ENCODE measurements at regions not wholly inside any gene's neighbourhood (a gene's known extent, or its start where the extent isn't known, plus 50 kb on each side); places are given as distances from the start of the nearest gene placed in this dataset.

DNA sequence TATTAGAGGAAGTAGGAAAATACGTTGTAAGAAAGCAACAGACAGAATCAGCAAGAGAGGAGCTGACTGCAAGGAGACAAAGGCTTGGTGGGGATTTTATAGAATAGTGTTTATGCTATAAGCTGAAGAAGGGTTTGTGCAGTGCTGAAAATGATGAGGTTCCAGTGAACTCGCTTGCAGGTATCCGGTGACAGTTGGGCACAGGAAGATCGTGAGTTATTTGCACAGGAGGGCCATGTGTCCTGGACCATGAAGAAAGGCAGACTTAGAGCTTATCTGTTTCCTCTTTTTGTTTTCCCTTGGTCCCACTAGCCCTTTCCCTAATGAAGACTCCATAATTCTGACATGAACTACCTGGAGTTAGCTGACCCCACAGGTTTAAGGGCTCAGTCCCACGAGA lies 61.4 kb downstream of the NXNL2 start:
- no peak overlapping the region for H3K27ac Mint-ChIP-seq
- ChIA-PET CTCF (ENCODE audit: partially characterized antibody) (interaction anchor here (3.4 kb wide), 1 partner anchor 404 kb away, joined by 13 read pairs; no protein-coding TSS in a partner anchor), POLR2A (ENCODE audit: partially characterized antibody) (no interaction called here)
- H3K4me3 ChIP-seq (ENCODE audit: low read length in 2 of 2): no peak overlapping the region
- intact Hi-C loops (cut with micrococcal nuclease): no loop called here
- no peaks in the 10 kb centered on the region for H3K9me3 ChIP-seq (ENCODE audit: control insufficient read depth in 1 of 2, low read length in 2 of 2)
- H3K4me1 Mint-ChIP-seq: peaks cover 0 to 4% (median 0%) of the 10 kb centered on the region in 4 donors
- H3K27ac ChIP-seq (ENCODE audit: low read depth, low read length): no peak overlapping the region
- peaks cover 13 to 31% of the 10 kb centered on the region in 2 donors for H3K27me3 Mint-ChIP-seq
- H3K27me3 ChIP-seq (ENCODE audit: insufficient read depth, low read length): peaks cover 9% of the 10 kb centered on the region
- DNase-seq: no peak
- no peaks in the 10 kb centered on the region for H3K4me1 ChIP-seq (ENCODE audit: insufficient read depth, low read length)
- no peaks in the 10 kb centered on the region for H3K9me3 Mint-ChIP-seq
- H3K36me3 Mint-ChIP-seq: no peaks in the 10 kb centered on the region
- H3K4me3 Mint-ChIP-seq: no peak overlapping the region
- H3K36me3 ChIP-seq (ENCODE audit: insufficient read depth, low read length): no peaks in the 10 kb centered on the region

DNA sequence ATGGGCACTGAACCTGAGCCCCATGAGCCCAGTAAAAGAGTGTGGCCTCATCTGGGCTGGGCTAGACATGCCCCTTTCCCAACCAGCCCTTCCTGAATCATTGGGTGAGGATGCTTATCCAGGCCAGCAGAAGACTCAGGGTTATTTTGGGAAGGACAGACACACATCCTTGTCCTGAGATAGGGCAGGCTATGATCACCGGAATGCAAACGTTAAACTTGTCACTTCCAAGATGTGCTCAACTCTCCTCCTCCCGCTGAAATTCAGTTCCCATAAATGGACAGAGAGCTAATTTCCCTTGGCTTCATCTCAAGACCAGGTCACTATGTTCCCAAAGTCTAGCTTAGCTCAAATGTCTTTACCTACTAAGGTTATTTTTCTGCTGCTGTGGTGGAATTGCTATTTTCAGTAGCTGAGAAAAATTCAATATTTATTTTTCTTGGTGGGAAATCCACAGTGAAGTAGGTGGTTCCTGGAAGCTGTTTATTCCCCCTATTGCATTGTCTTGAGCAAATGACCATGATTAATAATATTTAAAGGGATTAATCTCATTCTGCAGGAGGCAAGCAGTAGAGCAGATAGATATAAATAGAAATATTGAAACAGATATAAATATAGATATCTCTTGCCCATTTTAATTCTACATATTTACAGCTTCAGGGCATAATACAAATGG lies 70.0 kb downstream of the NXNL2 start:
- peaks cover 1 to 2% of the 10 kb centered on the region in 2 donors for H3K27me3 Mint-ChIP-seq
- no peaks in the 10 kb centered on the region for H3K9me3 ChIP-seq (ENCODE audit: control insufficient read depth in 1 of 2, low read length in 2 of 2)
- H3K36me3 ChIP-seq (ENCODE audit: insufficient read depth, low read length): no peaks in the 10 kb centered on the region
- no peaks in the 10 kb centered on the region for H3K36me3 Mint-ChIP-seq
- no peaks in the 10 kb centered on the region for H3K4me1 Mint-ChIP-seq
- POLR2A ChIA-PET (ENCODE audit: partially characterized antibody): no interaction called here
- H3K4me3 ChIP-seq (ENCODE audit: low read length in 2 of 2): no peak overlapping the region
- intact Hi-C loops (cut with micrococcal nuclease): no loop called here
- peaks cover 0 to 4% (median 0%) of the 10 kb centered on the region in 8 donors for H3K9me3 Mint-ChIP-seq
- no peak for DNase-seq
- no peaks in the 10 kb centered on the region for H3K27me3 ChIP-seq (ENCODE audit: insufficient read depth, low read length)
- CTCF ChIA-PET (ENCODE audit: partially characterized antibody): no interaction called here
- H3K27ac Mint-ChIP-seq: no peak overlapping the region
- no peaks in the 10 kb centered on the region for H3K4me1 ChIP-seq (ENCODE audit: insufficient read depth, low read length)
- no peak overlapping the region for H3K4me3 Mint-ChIP-seq
- no peak overlapping the region for H3K27ac ChIP-seq (ENCODE audit: low read depth, low read length)

DNA sequence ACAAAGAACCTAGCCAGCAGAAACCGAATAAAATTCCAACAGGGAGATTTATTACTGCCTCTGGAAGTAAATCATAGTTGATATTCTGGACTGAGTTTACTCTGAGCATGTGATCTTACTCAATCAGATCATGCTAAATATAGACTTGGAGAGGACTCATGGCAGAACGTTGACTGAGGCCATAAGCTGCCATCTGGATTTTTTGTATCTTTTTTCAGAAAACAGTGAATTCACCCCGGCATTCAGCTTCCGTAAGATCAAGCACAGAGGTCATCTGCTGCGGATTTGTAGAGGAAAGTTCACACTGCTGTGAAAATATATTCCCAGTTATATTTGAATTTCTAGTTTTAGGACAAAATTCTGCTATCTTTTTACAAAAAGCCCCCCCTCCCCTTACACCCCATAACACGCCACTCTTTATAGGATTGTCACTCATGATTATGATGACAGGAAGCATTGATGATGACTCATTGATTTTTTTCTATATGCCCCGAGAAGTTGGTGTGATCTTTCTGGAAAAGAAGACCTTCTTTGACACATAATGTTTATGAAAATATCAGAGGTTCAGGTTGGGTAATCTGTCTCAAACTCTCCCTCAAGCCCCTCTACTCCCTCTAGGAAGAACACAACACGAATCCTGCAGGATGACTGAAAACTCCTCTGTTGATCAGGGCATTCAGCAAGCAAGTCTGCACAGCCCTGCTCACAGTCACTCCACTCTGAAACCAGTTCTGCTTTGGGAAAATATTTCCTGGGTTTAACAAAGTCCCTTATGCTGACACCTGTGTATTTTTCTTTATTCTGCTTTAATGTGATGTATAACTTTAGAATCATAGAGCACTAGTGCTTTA lies 70.8 kb downstream of the NXNL2 start:
- Histone ChIP-seq H3K9me3 (ENCODE audit: control insufficient read depth in 1 of 2, low read length in 2 of 2) (no peaks in the 10 kb centered on the region), H3K27me3 (ENCODE audit: insufficient read depth, low read length) (no peaks in the 10 kb centered on the region), H3K4me1 (ENCODE audit: insufficient read depth, low read length) (no peaks in the 10 kb centered on the region), H3K36me3 (ENCODE audit: insufficient read depth, low read length) (no peaks in the 10 kb centered on the region), H3K27ac (ENCODE audit: low read depth, low read length) (no peak overlapping the region), H3K4me3 (ENCODE audit: low read length in 2 of 2) (no peak overlapping the region)
- CTCF ChIA-PET (ENCODE audit: partially characterized antibody): no interaction called here
- intact Hi-C loops (cut with micrococcal nuclease): no loop called here
- H3K9me3 Mint-ChIP-seq: peaks cover 0 to 4% (median 0%) of the 10 kb centered on the region in 8 donors
- no peaks in the 10 kb centered on the region for H3K36me3 Mint-ChIP-seq
- H3K4me1 Mint-ChIP-seq: no peaks in the 10 kb centered on the region
- no peak overlapping the region for H3K4me3 Mint-ChIP-seq
- POLR2A ChIA-PET (ENCODE audit: partially characterized antibody): no interaction called here
- H3K27ac Mint-ChIP-seq: no peak overlapping the region
- no peak for DNase-seq
- H3K27me3 Mint-ChIP-seq: peaks cover 0 to 1% of the 10 kb centered on the region in 2 donors

DNA sequence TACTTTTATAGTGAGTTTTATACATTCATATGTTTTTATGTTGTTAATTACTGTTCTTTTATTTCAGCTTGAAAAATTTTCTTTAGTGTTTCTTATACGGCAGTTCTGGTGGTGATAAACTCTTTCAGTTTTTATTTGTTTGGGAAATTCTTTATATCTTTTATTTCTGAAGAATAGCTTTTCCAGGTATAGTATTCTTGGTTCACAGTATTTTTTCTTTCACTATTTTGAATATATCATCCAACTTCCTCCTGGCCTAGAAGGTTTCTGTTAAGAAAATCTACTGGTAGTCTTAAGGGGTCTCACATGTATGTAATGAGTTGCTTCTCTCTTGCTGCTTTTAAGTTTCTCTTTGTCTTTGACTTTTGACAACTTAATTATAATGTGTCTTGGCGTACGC lies 79.4 kb downstream of the NXNL2 start:
- H3K36me3 ChIP-seq (ENCODE audit: insufficient read depth, low read length): no peaks in the 10 kb centered on the region
- no peak overlapping the region for H3K27ac ChIP-seq (ENCODE audit: low read depth, low read length)
- peaks cover 0 to 5% of the 10 kb centered on the region in 2 donors for H3K27me3 Mint-ChIP-seq
- intact Hi-C loops (cut with micrococcal nuclease): no loop called here
- H3K9me3 ChIP-seq (ENCODE audit: control insufficient read depth in 1 of 2, low read length in 2 of 2): peaks cover 0 to 6% of the 10 kb centered on the region in 2 donors
- POLR2A ChIA-PET (ENCODE audit: partially characterized antibody): no interaction called here
- DNase-seq: no peak
- H3K27ac Mint-ChIP-seq: no peak overlapping the region
- peaks cover 0 to 55% (median 39%) of the 10 kb centered on the region in 8 donors for H3K9me3 Mint-ChIP-seq
- peaks cover 0 to 5% of the 10 kb centered on the region in 2 donors for H3K36me3 Mint-ChIP-seq
- CTCF ChIA-PET (ENCODE audit: partially characterized antibody): no interaction called here
- no peak overlapping the region for H3K4me3 ChIP-seq (ENCODE audit: low read length in 2 of 2)
- H3K4me3 Mint-ChIP-seq: no peak overlapping the region
- no peaks in the 10 kb centered on the region for H3K27me3 ChIP-seq (ENCODE audit: insufficient read depth, low read length)
- no peaks in the 10 kb centered on the region for H3K4me1 Mint-ChIP-seq
- H3K4me1 ChIP-seq (ENCODE audit: insufficient read depth, low read length): no peaks in the 10 kb centered on the region

DNA sequence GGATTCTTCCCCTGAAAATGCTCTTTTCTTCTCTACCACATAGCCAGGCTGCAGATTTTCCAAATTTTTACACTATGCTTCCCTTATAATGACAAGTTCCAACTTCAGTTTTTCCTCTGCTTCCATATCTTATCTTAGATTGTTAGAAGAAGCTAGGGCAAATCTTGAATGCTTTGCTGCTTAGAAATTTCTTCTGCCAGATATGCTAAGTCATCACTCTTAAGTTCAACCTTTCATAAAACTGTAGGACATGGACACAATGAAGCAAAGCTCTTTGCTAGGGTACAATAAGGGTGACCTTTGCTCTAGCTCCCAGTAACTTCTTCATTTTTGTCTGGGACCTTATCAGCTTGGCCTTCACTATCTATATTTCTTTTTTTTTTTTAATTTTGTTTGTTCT lies 88.7 kb downstream of the NXNL2 start:
- no peaks in the 10 kb centered on the region for H3K27me3 ChIP-seq (ENCODE audit: insufficient read depth, low read length)
- Mint-ChIP-seq H3K27me3 (no peaks in the 10 kb centered on the region), H3K4me1 (no peaks in the 10 kb centered on the region), H3K4me3 (no peak overlapping the region), H3K9me3 (peaks cover 0 to 15% (median 6%) of the 10 kb centered on the region in 8 donors), H3K36me3 (peaks cover 0 to 3% of the 10 kb centered on the region in 2 donors), H3K27ac (no peak overlapping the region)
- ChIA-PET CTCF (ENCODE audit: partially characterized antibody) (no interaction called here), POLR2A (ENCODE audit: partially characterized antibody) (no interaction called here)
- DNase-seq: no peak
- H3K4me1 ChIP-seq (ENCODE audit: insufficient read depth, low read length): no peaks in the 10 kb centered on the region
- H3K36me3 ChIP-seq (ENCODE audit: insufficient read depth, low read length): no peaks in the 10 kb centered on the region
- H3K4me3 ChIP-seq (ENCODE audit: low read length in 2 of 2): no peak overlapping the region
- no peaks in the 10 kb centered on the region for H3K9me3 ChIP-seq (ENCODE audit: control insufficient read depth in 1 of 2, low read length in 2 of 2)
- intact Hi-C loops (cut with micrococcal nuclease): no loop called here
- no peak overlapping the region for H3K27ac ChIP-seq (ENCODE audit: low read depth, low read length)

DNA sequence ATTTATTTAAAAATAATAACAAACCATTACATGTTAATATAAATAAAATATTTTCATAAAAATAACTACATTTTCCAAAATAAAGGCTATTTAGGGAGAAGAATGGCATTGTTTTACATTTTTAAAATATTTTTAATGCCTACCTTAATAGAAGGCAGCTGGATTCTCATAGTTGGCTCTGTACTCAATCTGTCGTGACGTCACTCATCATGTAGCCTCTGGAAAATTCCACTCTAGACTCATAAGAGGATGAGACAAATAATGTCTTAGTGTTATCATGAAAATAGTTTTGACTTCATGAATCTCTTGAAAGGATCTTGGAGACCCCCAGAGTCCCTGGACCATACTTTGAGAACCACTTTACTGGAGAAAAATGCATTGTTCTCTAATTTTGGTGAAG lies 93.1 kb downstream of the NXNL2 start:
- no peak overlapping the region for H3K27ac Mint-ChIP-seq
- no peak for DNase-seq
- CTCF ChIA-PET (ENCODE audit: partially characterized antibody): no interaction called here
- peaks cover 2% of the 10 kb centered on the region in 2 donors for H3K27me3 Mint-ChIP-seq
- H3K27ac ChIP-seq (ENCODE audit: low read depth, low read length): no peak overlapping the region
- H3K36me3 ChIP-seq (ENCODE audit: insufficient read depth, low read length): no peaks in the 10 kb centered on the region
- peaks cover 0 to 10% (median 1%) of the 10 kb centered on the region in 8 donors for H3K9me3 Mint-ChIP-seq
- no peaks in the 10 kb centered on the region for H3K4me1 ChIP-seq (ENCODE audit: insufficient read depth, low read length)
- POLR2A ChIA-PET (ENCODE audit: partially characterized antibody): no interaction called here
- H3K9me3 ChIP-seq (ENCODE audit: control insufficient read depth in 1 of 2, low read length in 2 of 2): no peaks in the 10 kb centered on the region
- intact Hi-C loops (cut with micrococcal nuclease): no loop called here
- H3K36me3 Mint-ChIP-seq: no peaks in the 10 kb centered on the region
- no peak overlapping the region for H3K4me3 ChIP-seq (ENCODE audit: low read length in 2 of 2)
- H3K4me3 Mint-ChIP-seq: no peak overlapping the region
- no peaks in the 10 kb centered on the region for H3K4me1 Mint-ChIP-seq
- H3K27me3 ChIP-seq (ENCODE audit: insufficient read depth, low read length): no peaks in the 10 kb centered on the region

DNA sequence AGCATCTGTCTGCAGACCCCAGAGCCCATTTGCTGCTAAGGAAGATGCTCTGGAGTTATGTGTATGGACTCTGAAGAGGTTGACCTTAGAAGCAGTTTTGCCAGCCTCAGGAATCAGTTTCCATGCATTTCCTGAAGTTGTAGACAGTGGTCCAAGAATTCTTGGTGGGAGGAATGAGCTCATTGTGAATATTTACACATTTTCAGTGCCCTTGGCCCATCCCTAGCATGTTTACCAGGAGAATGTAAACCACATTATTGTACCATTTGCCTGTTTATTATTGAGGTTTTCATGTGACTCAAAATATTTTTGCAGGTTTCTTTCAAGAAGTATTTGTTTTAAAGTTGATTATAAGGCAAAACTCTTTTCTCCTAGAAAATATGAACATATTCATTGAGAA lies 93.8 kb downstream of the NXNL2 start:
- DNase-seq: no peak
- POLR2A ChIA-PET (ENCODE audit: partially characterized antibody): no interaction called here
- CTCF ChIA-PET (ENCODE audit: partially characterized antibody): no interaction called here
- H3K9me3 Mint-ChIP-seq: peaks cover 0 to 10% (median 3%) of the 10 kb centered on the region in 8 donors
- Histone ChIP-seq H3K4me1 (ENCODE audit: insufficient read depth, low read length) (no peaks in the 10 kb centered on the region), H3K9me3 (ENCODE audit: control insufficient read depth in 1 of 2, low read length in 2 of 2) (no peaks in the 10 kb centered on the region), H3K4me3 (ENCODE audit: low read length in 2 of 2) (no peak overlapping the region), H3K36me3 (ENCODE audit: insufficient read depth, low read length) (no peaks in the 10 kb centered on the region), H3K27me3 (ENCODE audit: insufficient read depth, low read length) (no peaks in the 10 kb centered on the region), H3K27ac (ENCODE audit: low read depth, low read length) (no peak overlapping the region)
- peaks cover 2% of the 10 kb centered on the region in 2 donors for H3K27me3 Mint-ChIP-seq
- H3K27ac Mint-ChIP-seq: no peak overlapping the region
- no peaks in the 10 kb centered on the region for H3K36me3 Mint-ChIP-seq
- intact Hi-C loops (cut with micrococcal nuclease): no loop called here
- H3K4me3 Mint-ChIP-seq: no peak overlapping the region
- no peaks in the 10 kb centered on the region for H3K4me1 Mint-ChIP-seq
